ENCODE measurements at regions not wholly inside any gene's neighbourhood (a gene's known extent, or its start where the extent isn't known, plus 50 kb on each side); places are given as distances from the start of the nearest gene placed in this dataset.

- no peak for TF ChIP-seq CTCF (IDR thresholded peaks at IDR 0.05)
- no peak for TF ChIP-seq POLR2A (IDR thresholded peaks at IDR 0.05)
Observed at GRCh38 chr2:216560838-216561270, 62.2 kb downstream of the RPL37A start.
